H1 (cell line): ENCODE measurements at regions not wholly inside any gene's neighbourhood (a gene's known extent, or its start where the extent isn't known, plus 50 kb on each side); places are given as distances from the start of the nearest gene placed in this dataset.

Source experiments
- CTCF ChIA-PET: fragments of 300-600 bp; sonication (Branson Sonifier 250); formaldehyde crosslinking; loops from one replicate; lab custom pipeline; 2021; ENCODE audit not compliant: partially characterized antibody; lab: Charles Lee
- POLR2A ChIA-PET: fragments of 300-600 bp; sonication (Branson Sonifier 250); formaldehyde crosslinking; loops from one replicate; lab custom pipeline; 2021; ENCODE audit warnings: inconsistent platforms; ENCODE audit not compliant: partially characterized antibody; lab: Charles Lee
- DNase-seq, 2 experiments: peaks; one replicate each; pipeline versions ENCODE4 v3.0.0 to v3.0.0-alpha.2; 2010 to 2022; ENCODE audit warnings: low spot score in 2 of 2, low read depth in 1 of 2, mixed read lengths in 1 of 2
- FAIRE-seq: peaks from 2 replicates; lab custom pipeline; 2011; peaks lifted over from hg19 to GRCh38; lab: Jason Lieb, UNC
- H2AFZ ChIP-seq: 2 replicates; pipeline ENCODE4 v1.8.1; 2012; ENCODE audit warnings: low read length, inconsistent platforms
- H2AK5ac ChIP-seq: 2 replicates; pipeline ENCODE4 v1.6.1; 2013; ENCODE audit warnings: low read depth, low read length
- H2BK120ac ChIP-seq: replicated peaks from 2 replicates; pipeline ENCODE3; 2013; ENCODE audit warnings: low read depth, low read length, inconsistent platforms
- H2BK12ac ChIP-seq: 2 replicates; pipeline ENCODE4 v1.6.1; 2013; ENCODE audit warnings: low read depth, low read length
- H2BK15ac ChIP-seq: 2 replicates; pipeline ENCODE4 v1.6.1; 2013; ENCODE audit warnings: low read length
- H2BK20ac ChIP-seq: 2 replicates; pipeline ENCODE4 v1.6.1; 2013; ENCODE audit warnings: low read length
- H2BK5ac ChIP-seq: 2 replicates; pipeline ENCODE4 v1.6.1; 2013; ENCODE audit warnings: low read depth, low read length
- H3K14ac ChIP-seq: 2 replicates; pipeline ENCODE4 v1.6.1; 2013; ENCODE audit warnings: inconsistent platforms; ENCODE audit not compliant: insufficient read length
- H3K18ac ChIP-seq: 2 replicates; pipeline ENCODE4 v1.6.1; 2013; ENCODE audit warnings: low read length; ENCODE audit errors: extremely low read depth
- H3K23ac ChIP-seq: 2 replicates; pipeline ENCODE4 v1.6.1; 2013; ENCODE audit warnings: inconsistent platforms; ENCODE audit not compliant: insufficient read length
- H3K23me2 ChIP-seq: 2 replicates; pipeline ENCODE4 v1.6.1; 2013; ENCODE audit warnings: low read depth, low read length
- H3K27ac ChIP-seq: 2 replicates; pipeline ENCODE4 v1.6.1; 2011; ENCODE audit warnings: low read depth, low read length, inconsistent platforms
- H3K27me3 ChIP-seq, 4 experiments: replicated peaks in 1 of 4; 1 replicate in 1 of 4; 2 replicates in 3 of 4; pipeline versions ENCODE4 v1.6.1 to v1.8.1; 2011 to 2013; ENCODE audit warnings: low read length in 3 of 4, mild to moderate bottlenecking in 3 of 4, inconsistent platforms in 2 of 4, mixed read lengths in 2 of 4, moderate library complexity in 1 of 4; ENCODE audit not compliant: control insufficient read depth in 3 of 4, insufficient read depth in 3 of 4; ENCODE audit errors: extremely low read depth in 1 of 4
- H3K36me3 ChIP-seq, 4 experiments: 2 replicates each; pipeline versions ENCODE4 v1.6.1 to v1.8.1; 2011 to 2013; ENCODE audit warnings: mild to moderate bottlenecking in 4 of 4, low read length in 3 of 4, moderate library complexity in 2 of 4, control low read depth in 1 of 4, inconsistent platforms in 1 of 4; ENCODE audit not compliant: insufficient read depth in 4 of 4, control insufficient read depth in 2 of 4
- H3K4ac ChIP-seq: replicated peaks from 2 replicates; pipeline ENCODE3; 2013; ENCODE audit warnings: low read length, low read depth, mixed read lengths, inconsistent platforms; ENCODE audit not compliant: insufficient read length
- H3K4me1 ChIP-seq, 4 experiments: replicated peaks in 1 of 4; 1 replicate in 1 of 4; 2 replicates in 3 of 4; pipeline versions ENCODE4 v1.6.1 to v1.8.1; 2011 to 2013; ENCODE audit warnings: low read length in 3 of 4, inconsistent platforms in 2 of 4, mixed read lengths in 1 of 4; ENCODE audit not compliant: insufficient read depth in 4 of 4, control insufficient read depth in 3 of 4
- H3K4me2 ChIP-seq, 2 experiments: 2 replicates each; pipeline versions ENCODE4 v1.6.1 to v1.8.1; 2011 to 2013; ENCODE audit warnings: low read depth in 2 of 2, low read length in 2 of 2, control low read depth in 1 of 2, inconsistent platforms in 1 of 2, mild to moderate bottlenecking in 1 of 2; ENCODE audit not compliant: insufficient read depth in 1 of 2
- H3K4me3 ChIP-seq, 4 experiments: fragments of 200-600, 300-600 bp in 1 of 4; sonication (generic), shearing (Covaris generic), sonication (Bioruptor Twin) in 1 of 4; 2 replicates each; pipeline versions ENCODE4 v1.5.1 to v1.8.1; 2011 to 2016; ENCODE audit warnings: low read length in 4 of 4, low read depth in 3 of 4, control low read depth in 2 of 4, inconsistent platforms in 2 of 4, mild to moderate bottlenecking in 2 of 4, mixed read lengths in 1 of 4, moderate library complexity in 1 of 4; ENCODE audit not compliant: insufficient read depth in 2 of 4; ENCODE audit errors: extremely low read depth in 1 of 4
- H3K56ac ChIP-seq: replicated peaks from 2 replicates; pipeline ENCODE3; 2013; ENCODE audit warnings: low read depth, mild to moderate bottlenecking, mixed read lengths, low read length, inconsistent platforms; ENCODE audit not compliant: insufficient read length
- H3K79me1 ChIP-seq: 2 replicates; pipeline ENCODE4 v1.6.1; 2013; ENCODE audit warnings: low read depth, low read length, control low read depth
- H3K79me2 ChIP-seq, 2 experiments: 2 replicates each; pipeline versions ENCODE4 v1.6.1 to v1.8.1; 2012 to 2013; ENCODE audit warnings: low read length in 2 of 2, mild to moderate bottlenecking in 2 of 2, inconsistent platforms in 1 of 2; ENCODE audit not compliant: insufficient read depth in 2 of 2, control insufficient read depth in 1 of 2
- H3K9ac ChIP-seq, 4 experiments: replicated peaks in 1 of 4; 1 replicate in 1 of 4; 2 replicates in 3 of 4; pipeline versions ENCODE4 v1.6.1 to v1.8.1; 2011 to 2013; ENCODE audit warnings: low read depth in 3 of 4, low read length in 3 of 4, control low read depth in 2 of 4, mild to moderate bottlenecking in 2 of 4, moderate library complexity in 2 of 4, inconsistent platforms in 1 of 4; ENCODE audit errors: extremely low read depth in 1 of 4
- H3K9me3 ChIP-seq, 2 experiments: 2 replicates each; pipeline versions ENCODE4 v1.6.1 to v1.8.1; 2012 to 2013; ENCODE audit warnings: mild to moderate bottlenecking in 2 of 2, moderate library complexity in 2 of 2, control low read depth in 1 of 2, inconsistent platforms in 1 of 2, low read depth in 1 of 2, low read length in 1 of 2, mixed read lengths in 1 of 2; ENCODE audit not compliant: insufficient read depth in 2 of 2
- H4K20me1 ChIP-seq, 2 experiments: replicated peaks in 1 of 2; 2 replicates each; pipeline versions ENCODE3 to v1.8.1; 2011 to 2013; ENCODE audit warnings: inconsistent platforms in 2 of 2, low read length in 2 of 2, mild to moderate bottlenecking in 1 of 2; ENCODE audit not compliant: insufficient read depth in 2 of 2, control insufficient read depth in 1 of 2
- H4K5ac ChIP-seq: 2 replicates; pipeline ENCODE4 v1.6.1; 2013; ENCODE audit warnings: low read length, low read depth, mixed read lengths, inconsistent platforms; ENCODE audit not compliant: insufficient read length
- H4K8ac ChIP-seq: 2 replicates; pipeline ENCODE4 v1.8.0; 2013; ENCODE audit warnings: mild to moderate bottlenecking, moderate library complexity, low read length, inconsistent platforms; ENCODE audit not compliant: insufficient read depth; ENCODE audit errors: extremely low read depth
- H4K91ac ChIP-seq: replicated peaks from 2 replicates; pipeline ENCODE3; 2013; ENCODE audit warnings: low read length, mixed read lengths, inconsistent platforms; ENCODE audit not compliant: insufficient read length
- CHD1 ChIP-seq: IDR thresholded peaks from 2 replicates; pipeline ENCODE4 v1.6.1; 2012; ENCODE audit warnings: low read depth, low read length, improper control_type of control experiment
- CHD2 ChIP-seq: IDR thresholded peaks from 2 replicates; pipeline ENCODE4 v1.6.1; 2012; ENCODE audit warnings: low read length, improper control_type of control experiment
- JUND ChIP-seq: IDR thresholded peaks from 2 replicates; pipeline ENCODE4 v1.6.1; 2011; ENCODE audit warnings: mild to moderate bottlenecking, improper control_type of control experiment, low read length
- KDM4A ChIP-seq: IDR thresholded peaks from one replicate; pipeline ENCODE4 v1.7.1; 2012; ENCODE audit warnings: low read depth, mild to moderate bottlenecking, moderate library complexity, low read length, inconsistent platforms; ENCODE audit not compliant: severe bottlenecking
- RBBP5 ChIP-seq: IDR thresholded peaks from 2 replicates; pipeline ENCODE4 v1.7.1; 2012; ENCODE audit warnings: low read depth, mild to moderate bottlenecking, inconsistent platforms, low read length, moderate library complexity, borderline replicate concordance
- RFX5 ChIP-seq: IDR thresholded peaks from 2 replicates; pipeline ENCODE4 v1.6.1; 2011; ENCODE audit warnings: low read depth, low read length, improper control_type of control experiment, borderline replicate concordance
- SAP30 ChIP-seq: fragments of 300-600 bp; sonication (generic); IDR thresholded peaks from 2 replicates; pipeline ENCODE4 v1.7.1; 2012; ENCODE audit warnings: low read length, moderate library complexity, mild to moderate bottlenecking, inconsistent platforms; ENCODE audit not compliant: insufficient read depth, insufficient replicate concordance
- TAF1 ChIP-seq: IDR thresholded peaks from 2 replicates; pipeline ENCODE4 v1.6.1; 2011; ENCODE audit warnings: mild to moderate bottlenecking, low read depth, low read length
- TAF7 ChIP-seq: optimal IDR thresholded peaks from 2 replicates; pipeline ENCODE3; 2011; ENCODE audit warnings: low read depth, mild to moderate bottlenecking, inconsistent platforms, low read length, moderate library complexity, borderline replicate concordance
- YY1 ChIP-seq: IDR thresholded peaks from 2 replicates; pipeline ENCODE4 v1.6.1; 2011; ENCODE audit warnings: low read depth, mild to moderate bottlenecking, low read length
- WGBS, 2 experiments: shearing (Covaris generic) in 1 of 2; methylation state at CpG; one replicate each; pipeline versions ENCODE4 v1.1.6 to v1.1.7; 2013 to 2015; ENCODE audit warnings: low lambda C conversion rate in 2 of 2, mixed read lengths in 2 of 2, inconsistent platforms in 1 of 2, low coverage in 1 of 2, missing lambda C conversion rate in 1 of 2; ENCODE audit not compliant: insufficient replicate concordance in 2 of 2, insufficient coverage in 1 of 2, insufficient read length in 1 of 2; ENCODE audit errors: extremely low coverage in 1 of 2, missing lambda C conversion rate in 1 of 2; 5-methylcytosine and 5-hydroxymethylcytosine counted together
- TF ChIP-seq, protein P1 (sequence below), 3 experiments: IDR thresholded peaks; 1 replicate in 2 of 3; 2 replicates in 1 of 3; pipeline versions ENCODE4 v1.5.1 to v1.6.1; 2011; ENCODE audit warnings: low read length in 3 of 3, mild to moderate bottlenecking in 3 of 3, inconsistent platforms in 2 of 3, low read depth in 1 of 3, moderate library complexity in 1 of 3; ENCODE audit not compliant: insufficient read depth in 1 of 3; ENCODE audit errors: control extremely low read depth in 1 of 3
- TF ChIP-seq, protein P2 (sequence below): IDR thresholded peaks from 2 replicates; pipeline ENCODE4 v1.6.1; 2012; ENCODE audit warnings: inconsistent platforms

DNA sequence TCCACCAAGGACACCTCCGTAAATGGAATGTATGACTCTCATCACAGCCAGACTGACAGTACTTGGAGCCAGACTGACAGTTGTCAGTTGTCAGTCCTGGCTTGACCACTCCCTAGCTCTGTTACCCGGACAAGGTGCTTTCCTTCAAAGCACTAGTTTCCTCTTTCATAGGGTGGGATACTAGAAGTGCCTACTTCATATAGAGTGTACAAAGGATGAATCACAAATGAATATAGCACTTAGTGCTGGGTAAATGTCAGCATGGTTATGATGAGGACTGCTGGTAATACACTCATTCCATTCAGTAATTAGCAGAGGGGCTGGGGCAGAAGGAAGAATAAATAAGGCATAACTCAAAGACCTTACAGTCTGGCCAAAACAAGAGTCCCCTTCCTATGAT is 91.4 kb downstream of the ARL4C start:
- H3K23me2 ChIP-seq, result no peaks in the 10 kb centered on the region
- no peak for FAIRE-seq
- H4K91ac ChIP-seq, result no peak overlapping the region
- 87% methylated on average over 2 of the region's 2 CpGs; no CpG with 5 or more reads in 1 of the 2 experiments for WGBS, 2 experiments
- no peaks in the 10 kb centered on the region for H3K79me2 ChIP-seq
- H3K4me3 ChIP-seq, result no peak overlapping the region
- no peak overlapping the region for H3K9ac ChIP-seq
- no peak overlapping the region for H3K27ac ChIP-seq
- H2AFZ ChIP-seq, result no peak overlapping the region
- no peak overlapping the region for H3K18ac ChIP-seq
- peaks cover 0 to 3% (median 0%) of the 10 kb centered on the region in 4 experiments; a peak in 2 of 7 replicates for H3K4me1 ChIP-seq
- H2BK20ac ChIP-seq, result no peak overlapping the region
- H3K23ac ChIP-seq, result no peak overlapping the region
- H2BK15ac ChIP-seq, result no peak overlapping the region
- ChIA-PET CTCF (no interaction called here), POLR2A (interaction anchor here (0.7 kb wide), 1 partner anchor 1902 kb away, joined by 3 read pairs; no protein-coding TSS in a partner anchor)
- no peak overlapping the region for H3K4ac ChIP-seq
- H3K9me3 ChIP-seq, result no peaks in the 10 kb centered on the region
- H2BK120ac ChIP-seq, result no peak overlapping the region
- H3K36me3 ChIP-seq, result no peaks in the 10 kb centered on the region
- H3K79me1 ChIP-seq, result no peaks in the 10 kb centered on the region
- H3K27me3 ChIP-seq, result no peaks in the 10 kb centered on the region
- no peak overlapping the region for H3K14ac ChIP-seq
- no peak overlapping the region for H3K56ac ChIP-seq
- no peak for DNase-seq
- no peak overlapping the region for H2AK5ac ChIP-seq
- H3K4me2 ChIP-seq, result no peak overlapping the region
- H2BK12ac ChIP-seq, result no peak overlapping the region
- no peak overlapping the region for H4K5ac ChIP-seq
- H4K8ac ChIP-seq, result no peak overlapping the region
- H2BK5ac ChIP-seq, result no peak overlapping the region
- no peaks in the 10 kb centered on the region for H4K20me1 ChIP-seq
- TF ChIP-seq RBBP5, result no peak
- no peak for TF ChIP-seq JUND
- no peak for TF ChIP-seq SAP30
- TF ChIP-seq, protein P1, sequence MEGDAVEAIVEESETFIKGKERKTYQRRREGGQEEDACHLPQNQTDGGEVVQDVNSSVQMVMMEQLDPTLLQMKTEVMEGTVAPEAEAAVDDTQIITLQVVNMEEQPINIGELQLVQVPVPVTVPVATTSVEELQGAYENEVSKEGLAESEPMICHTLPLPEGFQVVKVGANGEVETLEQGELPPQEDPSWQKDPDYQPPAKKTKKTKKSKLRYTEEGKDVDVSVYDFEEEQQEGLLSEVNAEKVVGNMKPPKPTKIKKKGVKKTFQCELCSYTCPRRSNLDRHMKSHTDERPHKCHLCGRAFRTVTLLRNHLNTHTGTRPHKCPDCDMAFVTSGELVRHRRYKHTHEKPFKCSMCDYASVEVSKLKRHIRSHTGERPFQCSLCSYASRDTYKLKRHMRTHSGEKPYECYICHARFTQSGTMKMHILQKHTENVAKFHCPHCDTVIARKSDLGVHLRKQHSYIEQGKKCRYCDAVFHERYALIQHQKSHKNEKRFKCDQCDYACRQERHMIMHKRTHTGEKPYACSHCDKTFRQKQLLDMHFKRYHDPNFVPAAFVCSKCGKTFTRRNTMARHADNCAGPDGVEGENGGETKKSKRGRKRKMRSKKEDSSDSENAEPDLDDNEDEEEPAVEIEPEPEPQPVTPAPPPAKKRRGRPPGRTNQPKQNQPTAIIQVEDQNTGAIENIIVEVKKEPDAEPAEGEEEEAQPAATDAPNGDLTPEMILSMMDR (IDR thresholded peaks at IDR 0.05; ENCODE audit: control extremely low read depth in 1 of 3, insufficient read depth in 1 of 3, low read depth in 1 of 3, low read length in 3 of 3), result no peak
- TF ChIP-seq TAF1, result no peak
- TF ChIP-seq YY1, result no peak
- no peak for TF ChIP-seq CHD2
- TF ChIP-seq RFX5, result no peak
- no peak for TF ChIP-seq CHD1
- no peak for TF ChIP-seq TAF7
- TF ChIP-seq, protein P2, sequence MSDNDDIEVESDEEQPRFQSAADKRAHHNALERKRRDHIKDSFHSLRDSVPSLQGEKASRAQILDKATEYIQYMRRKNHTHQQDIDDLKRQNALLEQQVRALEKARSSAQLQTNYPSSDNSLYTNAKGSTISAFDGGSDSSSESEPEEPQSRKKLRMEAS, result no peak
- no peak for TF ChIP-seq KDM4A
